ENCODE measurements at regions not wholly inside any gene's neighbourhood (a gene's known extent, or its start where the extent isn't known, plus 50 kb on each side); places are given as distances from the start of the nearest gene placed in this dataset.

- TF ChIP-seq, protein P1, sequence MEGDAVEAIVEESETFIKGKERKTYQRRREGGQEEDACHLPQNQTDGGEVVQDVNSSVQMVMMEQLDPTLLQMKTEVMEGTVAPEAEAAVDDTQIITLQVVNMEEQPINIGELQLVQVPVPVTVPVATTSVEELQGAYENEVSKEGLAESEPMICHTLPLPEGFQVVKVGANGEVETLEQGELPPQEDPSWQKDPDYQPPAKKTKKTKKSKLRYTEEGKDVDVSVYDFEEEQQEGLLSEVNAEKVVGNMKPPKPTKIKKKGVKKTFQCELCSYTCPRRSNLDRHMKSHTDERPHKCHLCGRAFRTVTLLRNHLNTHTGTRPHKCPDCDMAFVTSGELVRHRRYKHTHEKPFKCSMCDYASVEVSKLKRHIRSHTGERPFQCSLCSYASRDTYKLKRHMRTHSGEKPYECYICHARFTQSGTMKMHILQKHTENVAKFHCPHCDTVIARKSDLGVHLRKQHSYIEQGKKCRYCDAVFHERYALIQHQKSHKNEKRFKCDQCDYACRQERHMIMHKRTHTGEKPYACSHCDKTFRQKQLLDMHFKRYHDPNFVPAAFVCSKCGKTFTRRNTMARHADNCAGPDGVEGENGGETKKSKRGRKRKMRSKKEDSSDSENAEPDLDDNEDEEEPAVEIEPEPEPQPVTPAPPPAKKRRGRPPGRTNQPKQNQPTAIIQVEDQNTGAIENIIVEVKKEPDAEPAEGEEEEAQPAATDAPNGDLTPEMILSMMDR (conservative IDR thresholded peaks at IDR 0.05 in 1 of 2, IDR thresholded peaks at IDR 0.05 in 1 of 2; ENCODE audit: extremely low read depth in 1 of 2, insufficient read depth in 1 of 2, low read depth in 1 of 2, low read length in 2 of 2) = no peak
- no peak for TF ChIP-seq EZH2 (IDR thresholded peaks at IDR 0.05; ENCODE audit: borderline replicate concordance, low read length)
Observed at GRCh38 chr17:71779482-71779881, 341.3 kb upstream of the SOX9 start.

Data from mammary epithelial cell (primary cell).